IPS-NIHi11 (cell line): ENCODE measurements at regions not wholly inside any gene's neighbourhood (a gene's known extent, or its start where the extent isn't known, plus 50 kb on each side); places are given as distances from the start of the nearest gene placed in this dataset.
"Not testable (repeated sequence)": the region's sequence is repeated elsewhere in the genome, so short reads cannot be mapped to it uniquely, and the experiment has no call there.

ENCODE experiments used
- DNase-seq: peaks from one replicate; pipeline ENCODE4 v3.0.0; 2012; ENCODE audit warnings: mixed read lengths, low spot score

DNA sequence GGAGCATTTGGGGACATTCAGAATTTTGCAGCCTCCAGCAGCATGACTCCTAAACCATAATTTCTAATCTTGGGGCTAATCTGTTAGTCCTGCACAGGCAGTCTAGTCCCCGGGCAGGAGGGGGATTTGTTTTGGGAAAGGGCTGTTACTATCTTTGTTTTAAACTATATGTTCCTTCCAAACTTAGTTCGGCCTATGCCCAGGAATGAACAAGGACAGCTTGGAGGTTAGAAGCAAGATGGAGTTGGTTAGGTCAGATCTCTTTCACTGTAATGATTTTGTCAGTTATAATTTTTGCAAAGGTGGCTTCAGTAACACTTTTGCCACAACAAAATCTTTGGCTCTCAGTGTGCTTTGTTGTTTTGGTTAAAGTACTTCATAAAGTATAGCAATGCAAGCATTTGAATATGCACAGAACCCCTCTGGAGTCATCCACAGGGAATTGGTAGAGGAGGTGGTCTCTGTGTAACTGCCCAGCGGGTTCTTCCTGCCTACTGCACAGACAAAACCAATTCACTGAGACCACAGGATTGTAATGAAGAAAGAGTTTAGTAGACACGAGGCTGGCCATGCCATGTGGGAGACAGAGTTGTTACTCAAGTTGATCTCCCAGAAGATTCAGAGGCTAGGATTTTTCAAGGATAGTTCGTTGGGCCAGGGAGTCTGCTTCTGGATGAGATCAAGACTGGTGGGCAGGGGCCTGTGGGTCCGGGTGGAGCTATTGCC lies 224.1 kb upstream of the MYLIP start:
- no peak for DNase-seq

DNA sequence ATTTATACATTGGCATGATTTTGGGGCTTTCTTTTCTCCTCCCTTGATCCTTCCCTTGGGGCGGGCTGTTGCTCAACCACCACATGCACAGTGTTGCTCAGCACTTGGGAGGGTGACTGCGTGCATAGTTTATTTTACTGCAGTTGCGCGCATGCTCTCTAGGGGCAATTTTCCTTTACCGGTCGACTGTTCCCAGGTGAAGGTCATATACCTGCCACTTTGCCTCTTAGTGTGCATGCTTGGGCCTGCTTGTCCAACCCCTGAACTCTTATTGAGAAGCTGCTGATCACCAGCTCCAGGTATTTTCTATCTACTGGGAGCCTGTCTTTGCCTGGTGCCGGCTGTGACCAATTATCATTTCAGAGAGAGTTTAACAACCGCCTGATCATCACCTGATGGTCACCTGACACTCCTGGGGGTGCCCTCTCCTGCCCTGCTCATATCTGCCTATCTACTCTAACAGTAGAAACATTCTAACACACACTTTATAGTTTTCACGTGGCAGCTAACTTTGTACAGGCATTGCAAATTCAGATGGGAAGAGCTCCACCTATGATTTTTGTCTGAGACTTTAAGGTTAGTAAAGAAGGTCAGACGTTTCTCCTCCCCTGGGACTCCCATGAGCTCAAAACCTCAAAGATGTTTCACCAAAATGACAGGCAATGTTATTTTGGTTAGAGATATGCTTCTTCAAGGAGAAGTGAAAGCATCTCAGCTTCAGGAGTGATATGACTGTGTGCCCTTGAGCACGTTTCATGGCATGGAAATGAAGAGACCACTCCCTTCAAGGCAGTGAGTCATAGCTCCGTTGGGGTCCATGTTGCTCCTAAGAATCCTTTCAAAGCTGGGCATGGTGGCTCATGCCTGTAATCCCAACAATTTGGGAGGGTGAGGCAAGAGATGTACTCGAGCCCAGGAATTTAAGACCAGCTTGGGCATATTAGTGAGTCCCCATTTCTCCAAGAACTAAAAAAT lies 227.5 kb upstream of the MYLIP start:
- DNase-seq = no peak

DNA sequence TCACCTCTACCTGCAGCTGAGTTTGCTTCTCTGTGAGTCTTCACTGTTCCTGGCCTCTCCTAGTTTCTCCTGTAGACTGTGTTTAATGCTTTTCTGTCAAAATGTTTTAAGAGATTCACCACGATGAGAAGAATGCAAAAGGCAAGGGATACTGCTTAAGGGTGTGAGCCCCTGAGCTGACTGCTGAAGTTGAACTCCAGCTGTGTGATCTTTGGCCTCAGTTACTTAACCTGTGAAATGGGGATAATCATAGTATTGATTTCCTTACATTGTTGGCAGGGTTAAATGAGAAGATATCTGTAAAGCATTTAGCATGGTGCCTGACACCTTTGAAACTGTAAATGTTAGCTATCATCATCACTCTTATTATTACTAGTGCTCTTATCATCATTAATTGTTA lies 230.2 kb upstream of the MYLIP start:
- DNase-seq = no peak

DNA sequence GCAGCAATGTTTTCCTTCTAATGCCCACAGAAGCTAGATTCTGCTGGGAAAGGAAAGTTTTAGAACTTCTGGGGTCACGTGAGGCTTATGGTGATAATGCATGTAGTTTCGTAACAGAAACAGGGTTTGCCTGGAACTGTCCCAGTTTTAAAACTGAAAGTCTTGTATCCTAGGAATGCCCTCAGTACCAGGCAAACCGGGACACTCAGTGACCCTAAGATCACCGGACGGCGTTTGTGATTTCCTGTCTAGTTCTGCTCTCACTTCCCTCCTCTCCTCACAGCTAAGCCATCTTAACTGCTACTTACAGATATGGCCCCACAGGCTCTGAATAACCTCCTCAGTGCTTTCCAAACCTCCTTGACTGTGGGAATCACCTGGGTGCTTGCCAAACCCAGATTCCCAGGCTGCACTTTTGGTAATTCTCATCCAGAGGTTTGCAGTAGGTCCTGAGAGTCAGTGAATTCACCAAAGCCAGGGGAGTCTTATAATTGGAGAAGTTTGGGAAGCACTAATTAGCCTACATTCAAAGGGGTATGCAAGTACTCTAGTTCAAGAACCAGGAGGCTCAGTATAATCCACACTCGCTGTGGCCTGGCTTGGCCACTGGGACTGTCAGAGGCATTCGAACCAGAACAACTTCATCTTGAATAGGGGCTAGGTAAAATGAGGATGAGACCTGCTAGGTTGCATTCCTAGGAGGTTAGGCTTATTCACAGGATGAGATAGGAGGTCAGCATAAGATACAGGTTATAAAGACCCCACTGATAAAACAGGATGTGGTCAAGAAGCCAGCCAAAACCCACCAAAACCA lies 231.6 kb upstream of the MYLIP start:
- DNase-seq = no peak

DNA sequence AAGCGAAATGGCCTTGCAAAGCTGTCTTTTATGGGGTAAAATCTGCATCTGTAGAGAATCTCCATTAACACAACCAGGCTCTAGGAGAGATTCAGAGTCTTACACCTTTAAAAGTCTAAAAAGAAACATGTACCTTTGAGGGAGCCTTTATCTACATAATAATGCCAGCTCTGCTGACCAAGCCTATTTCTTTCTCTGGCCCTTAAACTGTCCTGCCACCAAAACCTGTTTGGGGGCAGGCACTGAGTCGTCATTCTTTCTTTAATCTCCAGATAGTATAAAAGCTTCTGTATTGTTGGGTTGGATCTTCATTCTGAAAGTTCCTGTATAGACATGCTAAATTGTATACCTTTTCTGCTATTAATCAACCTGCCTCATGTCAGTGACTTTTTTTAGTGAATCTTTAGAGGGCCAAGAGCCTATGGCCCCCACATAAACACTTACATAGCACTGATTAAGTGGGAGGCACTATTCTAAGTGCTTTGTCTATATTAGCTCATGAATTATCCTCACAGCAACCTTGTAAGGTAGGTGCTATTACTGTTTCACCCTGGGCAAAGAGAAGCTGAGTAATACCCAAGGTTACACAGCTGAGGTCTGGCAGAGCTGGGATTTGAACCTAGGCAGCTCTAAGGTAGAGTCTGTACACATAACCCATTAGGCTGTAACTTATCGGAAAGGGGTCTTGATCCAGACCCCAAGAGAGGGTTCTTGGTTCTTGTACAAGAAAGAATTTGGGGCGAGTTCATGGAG lies 232.3 kb upstream of the DTNBP1 start:
- DNase-seq = peak; percentile 32

DNA sequence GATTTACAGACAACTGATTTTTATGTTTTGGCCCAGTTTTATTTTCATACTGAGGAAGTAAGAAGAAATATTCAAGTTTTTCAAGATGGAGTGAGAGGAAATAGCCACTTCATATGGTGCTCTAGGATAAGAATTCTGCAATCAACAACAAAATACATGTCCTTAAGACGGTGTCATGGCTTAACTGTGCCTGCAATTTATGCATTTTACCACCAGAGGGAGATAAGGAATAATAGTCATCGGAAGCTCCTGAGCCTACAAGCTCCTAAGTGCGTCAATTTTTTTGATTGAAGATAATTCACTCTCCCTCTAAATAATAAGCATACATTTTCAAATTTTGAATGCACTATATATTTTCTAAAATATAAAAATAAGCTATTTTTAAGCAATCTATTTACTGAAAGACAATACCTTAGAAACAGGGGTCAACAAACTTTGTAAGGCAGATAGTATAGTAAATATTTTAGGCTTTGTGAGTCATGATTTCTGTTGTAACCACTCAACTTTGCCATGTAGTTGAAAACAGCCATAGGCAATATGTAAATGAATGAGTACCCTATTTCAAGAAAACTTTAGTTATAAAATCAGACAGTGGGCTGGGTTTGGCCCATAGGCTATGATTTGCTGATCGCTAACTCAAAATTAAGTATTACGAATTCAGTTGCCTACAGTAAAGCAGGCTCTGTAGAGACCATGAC lies 230.9 kb upstream of the DTNBP1 start:
- DNase-seq = peak; percentile 47

DNA sequence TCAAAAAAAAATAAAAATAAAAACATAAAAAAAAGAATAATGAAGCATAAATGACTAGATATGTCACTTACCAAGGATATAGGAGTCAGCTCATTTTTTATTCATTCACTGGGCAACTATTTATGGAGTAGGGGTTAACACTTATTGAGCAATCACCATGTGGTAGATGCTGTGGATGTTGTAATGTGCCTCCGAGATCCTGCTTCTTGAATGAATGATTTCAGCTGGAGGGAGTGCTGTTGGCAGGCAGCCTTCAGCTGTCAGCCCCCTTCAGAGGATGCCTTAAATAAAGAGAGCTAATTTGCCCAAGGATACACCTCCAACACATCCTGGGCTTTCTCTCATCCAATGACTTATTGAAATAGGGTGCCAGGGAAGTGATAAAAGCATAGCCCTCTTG lies 229.5 kb upstream of the DTNBP1 start:
- DNase-seq = no peak

DNA sequence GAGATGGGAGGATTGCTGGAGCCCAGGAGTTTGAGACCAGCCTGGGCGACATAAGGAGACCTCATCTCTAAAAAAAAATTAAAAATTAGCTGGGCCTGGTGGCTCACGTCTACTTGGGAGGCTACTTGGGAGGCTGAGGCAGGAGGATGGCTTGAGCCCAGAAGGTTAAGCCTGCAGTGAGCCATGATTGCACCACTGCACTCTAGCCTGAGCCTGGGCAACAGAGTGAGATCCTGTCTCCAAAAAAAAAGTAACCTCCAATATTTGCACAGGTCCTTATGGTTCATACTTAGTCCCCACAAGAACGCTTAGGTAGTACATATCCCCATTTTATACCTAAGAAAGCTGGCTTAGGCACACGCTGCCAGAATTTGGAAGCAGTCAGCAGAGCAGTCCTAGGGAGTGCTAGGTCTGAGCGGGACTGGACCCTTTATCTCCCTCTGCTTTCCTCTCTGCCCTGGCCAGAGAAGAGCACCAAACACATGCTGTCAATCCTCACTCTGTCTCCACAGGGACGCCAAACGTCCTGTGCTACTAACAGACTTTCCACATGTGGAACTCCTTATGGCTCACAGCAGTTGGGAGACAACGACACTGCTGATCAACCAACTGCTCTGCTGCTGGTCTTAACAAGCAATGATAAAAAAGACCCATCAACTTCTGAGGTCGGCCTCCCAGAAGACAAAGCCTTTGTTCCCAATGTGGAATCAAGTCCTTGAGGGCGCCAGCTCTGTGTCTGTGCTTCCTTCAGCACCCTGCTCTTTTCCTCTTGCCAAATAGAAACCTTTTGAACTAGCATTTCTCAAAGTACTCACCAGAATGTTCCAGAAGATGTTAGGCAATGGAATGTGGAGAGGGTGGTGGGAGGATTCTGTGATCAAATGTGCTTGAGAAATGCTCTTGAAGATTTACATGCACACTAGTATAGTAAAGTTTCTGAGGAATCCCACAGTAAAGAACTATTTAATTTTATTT lies 226.3 kb upstream of the DTNBP1 start:
- no peak for DNase-seq

DNA sequence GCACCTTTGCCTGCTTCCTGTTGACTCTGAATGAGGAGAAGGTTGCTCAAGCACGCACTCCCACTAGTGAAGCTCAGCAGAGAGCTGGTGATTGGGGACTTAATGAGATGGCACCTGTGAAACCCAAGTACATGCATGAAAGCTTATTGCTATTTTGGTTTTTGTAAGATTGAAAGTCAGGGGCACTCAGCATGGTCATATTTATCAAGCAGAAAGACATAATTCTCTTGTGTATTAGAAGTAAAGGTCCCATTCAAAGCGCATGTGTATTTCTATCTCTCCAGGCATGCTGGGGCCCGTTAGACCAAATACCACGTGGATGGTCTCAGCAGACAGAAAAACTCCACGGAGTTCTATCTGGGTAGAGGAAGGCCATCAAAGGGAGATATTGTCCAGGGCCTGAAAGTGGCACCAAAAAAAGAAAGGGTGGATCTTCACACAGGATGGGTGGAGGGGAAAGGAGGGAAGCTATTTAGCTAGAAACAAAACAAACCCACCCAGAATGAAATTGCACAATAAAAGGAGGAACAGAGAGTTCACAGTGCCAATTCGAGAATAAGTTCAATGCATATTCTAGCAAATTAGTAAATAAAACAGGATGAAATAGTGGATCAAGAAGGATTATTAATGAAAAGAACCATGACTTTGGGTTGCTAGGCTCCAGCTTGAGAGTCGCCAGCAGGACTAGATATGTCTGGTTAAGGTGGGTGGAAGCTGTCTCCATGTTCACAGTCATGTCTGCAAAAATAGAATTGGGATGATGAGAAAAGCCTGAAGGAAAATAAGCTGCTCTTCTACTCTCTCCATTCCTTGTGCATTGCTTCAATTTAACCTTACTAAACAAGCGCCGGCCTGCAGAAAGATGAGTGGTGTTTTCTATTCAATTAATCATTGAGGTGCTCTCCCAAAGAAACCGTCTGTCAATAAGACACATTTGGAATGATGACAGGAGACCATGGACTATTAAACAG lies 224.9 kb upstream of the DTNBP1 start:
- no peak for DNase-seq

DNA sequence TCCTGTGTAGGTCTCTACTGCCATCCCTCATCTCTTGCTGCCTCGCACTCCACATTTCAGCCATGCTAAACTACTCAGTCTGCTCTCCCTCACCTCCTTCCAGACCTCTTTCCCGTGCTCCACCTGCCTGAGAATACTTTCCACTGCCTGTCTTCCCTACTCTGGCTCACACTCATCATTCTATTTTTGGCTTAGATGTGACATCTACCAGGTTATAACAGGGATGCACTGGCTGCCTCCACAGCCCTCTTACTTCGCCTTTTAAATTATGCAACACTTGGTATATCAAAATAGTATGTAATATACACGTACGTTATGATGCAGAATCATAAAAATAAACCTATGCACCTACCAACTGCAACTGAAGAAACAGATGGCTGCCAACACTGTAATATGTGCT lies 222.8 kb upstream of the DTNBP1 start:
- no peak for DNase-seq

DNA sequence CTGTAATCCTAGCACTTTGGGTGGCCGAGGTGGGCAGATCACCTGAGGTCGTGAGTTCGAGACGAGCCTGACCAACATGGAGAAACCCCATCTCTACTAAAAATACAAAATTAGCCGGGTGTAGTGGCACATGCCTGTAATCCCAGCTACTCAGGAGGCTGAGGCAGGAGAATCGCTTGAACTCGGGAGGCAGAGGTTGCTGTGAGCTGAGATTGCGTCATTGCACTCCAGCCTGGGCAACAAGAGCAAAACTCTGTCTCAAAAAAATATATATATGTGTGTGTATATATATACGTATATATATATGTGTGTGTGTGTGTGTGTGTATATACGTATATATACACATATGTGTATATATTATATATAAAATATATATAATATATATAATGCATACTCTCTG lies 220.8 kb upstream of the DTNBP1 start:
- DNase-seq = not testable (repeated sequence)

DNA sequence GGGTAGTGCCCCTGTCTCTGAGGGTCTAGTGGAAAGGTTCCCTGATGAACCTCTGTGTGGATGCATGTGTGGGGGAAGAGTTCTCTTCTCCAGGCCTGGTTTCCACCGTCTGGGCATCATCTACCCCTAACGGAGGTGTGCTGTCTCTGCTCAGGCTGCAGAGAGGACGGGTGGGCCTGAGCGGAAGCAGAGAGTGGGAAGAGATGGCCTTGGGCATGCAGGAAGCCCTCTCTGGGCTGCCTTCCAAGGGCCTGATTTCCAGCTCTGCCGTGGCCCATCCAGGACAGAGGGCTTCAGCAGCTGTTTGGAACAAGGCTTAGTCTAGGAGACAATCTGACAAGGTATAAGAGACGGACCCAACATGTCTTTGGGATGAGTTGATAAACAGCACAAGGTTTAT lies 220.1 kb upstream of the DTNBP1 start:
- no peak for DNase-seq

DNA sequence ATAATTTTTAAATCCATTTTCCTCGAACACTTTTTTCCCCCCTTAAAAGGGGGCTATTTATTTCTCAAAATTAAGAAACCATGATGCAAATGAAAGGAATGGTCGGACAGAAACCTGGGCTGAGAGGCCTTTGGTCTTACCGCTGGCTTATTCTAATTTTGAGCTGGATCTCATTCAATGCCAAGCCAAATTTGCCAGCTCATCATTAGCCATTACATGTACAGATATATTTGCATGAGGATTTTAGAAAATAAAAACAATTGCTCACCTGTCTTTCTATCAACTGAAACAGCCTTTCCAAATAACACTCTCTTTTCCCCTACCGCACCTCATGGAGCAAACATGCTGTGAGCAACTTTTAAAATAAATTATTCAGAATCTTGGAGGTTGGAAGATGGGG lies 219.5 kb upstream of the DTNBP1 start:
- DNase-seq = no peak

DNA sequence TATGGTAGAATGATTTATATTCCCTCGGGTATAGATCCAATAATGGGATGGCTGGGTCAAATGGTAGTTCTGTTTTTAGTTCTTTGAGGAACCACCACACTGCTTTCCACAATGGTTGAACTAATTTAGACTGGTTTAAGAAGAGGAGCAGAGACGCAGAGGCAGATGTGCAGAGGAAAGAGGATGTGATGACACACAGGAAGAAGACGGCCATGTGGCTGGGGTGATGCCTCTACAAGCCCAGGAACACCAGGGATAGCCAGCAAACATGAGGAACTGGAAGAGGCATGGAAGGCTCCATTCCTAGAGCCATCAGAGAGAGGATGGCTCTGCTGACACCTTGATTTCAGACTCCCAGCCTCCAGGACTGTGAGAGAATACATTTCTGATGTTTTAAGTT lies 218.3 kb upstream of the DTNBP1 start:
- no peak for DNase-seq

DNA sequence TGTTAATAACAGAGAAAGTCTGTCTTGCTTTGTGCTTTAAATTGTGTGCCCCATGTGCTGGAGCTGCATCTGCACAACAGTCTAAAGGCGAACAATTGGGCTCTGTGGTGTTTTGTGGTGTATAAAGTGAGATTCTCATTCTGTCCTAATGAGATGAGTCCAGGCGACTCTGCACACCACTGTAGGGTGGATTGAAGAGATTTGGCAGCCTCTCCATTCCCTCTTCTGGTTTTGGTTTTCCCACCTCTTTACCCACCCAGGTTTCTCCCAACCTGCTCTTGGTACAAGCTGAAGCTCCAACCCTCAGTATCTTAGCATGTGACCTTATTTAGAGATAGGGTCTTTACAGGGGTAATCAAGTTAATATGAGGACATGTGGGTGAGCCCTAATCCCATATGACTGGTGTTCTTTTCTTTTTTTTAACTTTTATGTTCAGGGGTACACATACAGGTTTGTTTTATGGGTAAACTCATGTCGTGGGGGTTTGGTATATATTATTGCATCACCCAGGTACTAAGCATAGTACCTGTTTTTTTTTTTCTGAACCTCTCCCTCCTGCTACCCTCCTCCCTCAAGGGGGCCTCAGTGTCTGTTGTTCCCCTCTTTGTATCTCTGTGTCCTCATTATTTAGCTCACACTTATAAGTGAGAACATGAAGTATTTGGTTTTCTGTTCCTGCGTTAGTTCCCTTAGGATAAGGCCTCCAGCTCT lies 217.6 kb upstream of the DTNBP1 start:
- no peak for DNase-seq

DNA sequence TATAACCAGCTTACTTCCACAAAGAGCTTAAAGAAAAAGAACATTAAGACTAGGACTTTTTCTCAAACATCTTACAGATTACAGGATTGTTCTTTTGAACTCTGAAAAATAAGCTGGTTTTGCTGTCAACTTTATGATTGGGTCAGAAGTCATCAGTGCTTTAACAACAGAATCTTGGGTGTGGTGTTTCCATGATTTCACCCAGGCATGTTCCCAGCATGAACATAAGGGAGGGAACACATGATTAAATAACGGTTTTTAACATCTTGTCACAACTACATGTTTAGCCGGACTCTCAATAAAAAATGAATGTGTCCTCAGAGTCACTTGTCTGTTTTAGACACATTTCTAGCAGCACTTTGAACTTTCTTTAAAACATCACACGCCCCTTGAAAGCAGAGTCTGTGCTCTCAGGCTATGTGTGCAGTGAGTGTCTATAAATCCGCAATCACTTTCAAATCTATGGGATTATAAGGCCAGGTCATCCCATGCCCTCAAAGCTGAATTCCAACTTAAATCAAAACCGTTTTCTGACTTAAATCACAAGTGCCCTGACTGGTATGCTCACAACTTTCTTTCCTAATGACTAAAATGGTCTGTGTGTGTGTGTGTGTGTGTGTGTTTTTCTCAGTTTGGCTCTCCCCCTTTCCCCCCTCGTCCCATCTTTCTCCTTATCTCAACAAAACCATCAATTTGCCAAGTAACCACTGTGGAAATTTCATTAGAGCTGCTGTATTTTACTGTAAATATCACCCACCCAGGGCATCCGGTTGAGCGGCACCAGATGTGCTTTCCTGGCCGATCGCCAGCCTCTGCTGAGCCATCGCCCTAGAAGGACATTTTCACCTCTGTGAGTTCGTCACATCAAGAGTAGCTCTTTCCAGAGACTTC lies 216.8 kb upstream of the DTNBP1 start:
- no peak for DNase-seq

DNA sequence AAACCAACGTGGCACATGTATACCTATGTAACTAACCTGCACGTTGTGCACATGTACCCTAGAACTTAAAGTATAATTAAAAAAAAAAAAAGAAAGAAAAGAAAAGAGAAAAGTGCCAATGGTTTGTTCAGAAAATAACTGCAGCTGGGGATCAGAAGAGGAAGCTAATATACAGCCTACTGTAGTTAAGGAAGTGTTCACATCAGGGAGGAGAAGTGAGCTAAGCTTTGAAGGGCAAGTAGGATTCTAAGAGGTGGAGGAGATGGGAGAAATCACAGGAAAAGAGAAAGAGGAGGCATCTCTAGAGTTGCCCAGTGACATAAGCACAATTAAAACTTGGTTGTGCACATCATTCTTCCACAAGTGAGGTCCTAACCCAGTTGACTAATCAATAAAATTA lies 214.4 kb upstream of the DTNBP1 start:
- DNase-seq = no peak
